Prostate gland (tissue), 2 donors: ENCODE measurements at regions not wholly inside any gene's neighbourhood (a gene's known extent, or its start where the extent isn't known, plus 50 kb on each side); places are given as distances from the start of the nearest gene placed in this dataset.

ENCODE experiments used
- CTCF ChIP-seq, 4 experiments: fragments of 200-600 bp in 2 of 4; fragments of 450-650 bp in 2 of 4; sonication (generic) in 2 of 4; IDR thresholded peaks; 1 replicate in 3 of 4; 2 replicates in 1 of 4; pipeline ENCODE4 v1.5.1; 2016 to 2019; ENCODE audit warnings: antibody characterized with exemption in 4 of 4, mild to moderate bottlenecking in 2 of 4, moderate library complexity in 2 of 4
- POLR2A ChIP-seq: fragments of 450-650 bp; IDR thresholded peaks from one replicate; pipeline ENCODE4 v1.6.1; 2016; ENCODE audit warnings: antibody characterized with exemption, mild to moderate bottlenecking
- POLR2AphosphoS5 ChIP-seq: sonication (generic); formaldehyde crosslinking; IDR thresholded peaks from one replicate; pipeline ENCODE4 v1.6.1; 2017; ENCODE audit warnings: antibody characterized with exemption

DNA sequence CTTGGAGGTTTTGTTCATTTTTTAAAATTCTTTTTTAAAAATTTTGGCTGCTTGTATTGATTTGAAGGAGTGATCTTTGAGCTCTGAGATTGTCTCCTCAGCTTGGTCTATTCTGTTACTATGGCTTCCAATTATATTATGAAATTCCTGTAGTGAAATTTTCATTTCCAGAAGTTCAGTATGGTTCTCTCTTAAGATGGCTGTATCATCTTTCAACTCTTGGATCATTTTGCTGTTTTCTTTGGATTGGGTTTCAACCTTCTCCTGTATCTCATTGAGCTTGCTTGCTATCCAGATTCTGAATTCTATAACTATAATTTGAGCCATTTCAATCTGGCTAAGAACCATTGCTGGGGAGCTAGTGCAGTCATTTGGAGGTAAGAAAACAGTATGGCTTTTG is 270.8 kb upstream of the NT5C1B start:
- TF ChIP-seq CTCF (IDR thresholded peaks at IDR 0.05) (no peak), POLR2A (no peak), POLR2AphosphoS5 (no peak)
